GM18498 (cell line): ENCODE measurements at regions not wholly inside any gene's neighbourhood (a gene's known extent, or its start where the extent isn't known, plus 50 kb on each side); places are given as distances from the start of the nearest gene placed in this dataset.

Experiments used
- ATAC-seq: cut with Tn5 transposase; IDR thresholded peaks from one replicate; pipeline ENCODE4 v1.9.1; 2021; ENCODE audit warnings: mild to moderate bottlenecking, moderate library complexity; ENCODE audit not compliant: unreplicated experiment

GRCh38 chr5:104764197-104764596, 1201.6 kb upstream of the NUDT12 start:
- ATAC-seq, result no peak

GRCh38 chr5:104763216-104763615, 1200.6 kb upstream of the NUDT12 start:
- ATAC-seq, result no peak

- ATAC-seq, result no peak
Measured at GRCh38 chr5:104757915-104758314, 1195.3 kb upstream of the NUDT12 start.

- ATAC-seq, result no peak
Measured at GRCh38 chr5:104755806-104756205, 1193.2 kb upstream of the NUDT12 start.

GRCh38 chr5:104754311-104754995, 1191.9 kb upstream of the NUDT12 start:
- ATAC-seq, result no peak

GRCh38 chr5:104751969-104752368, 1189.4 kb upstream of the NUDT12 start:
- no peak for ATAC-seq

- no peak for ATAC-seq
Measured at GRCh38 chr5:104739905-104740304, 1177.3 kb upstream of the NUDT12 start.

GRCh38 chr5:104739503-104739902, 1176.9 kb upstream of the NUDT12 start:
- no peak for ATAC-seq

GRCh38 chr5:104736073-104736472, 1173.5 kb upstream of the NUDT12 start:
- no peak for ATAC-seq

- no peak for ATAC-seq
Measured at GRCh38 chr5:104734046-104734445, 1171.5 kb upstream of the NUDT12 start.

GRCh38 chr5:104733063-104733669, 1170.6 kb upstream of the NUDT12 start:
- no peak for ATAC-seq

GRCh38 chr5:104731331-104731730, 1168.7 kb upstream of the NUDT12 start:
- ATAC-seq, result no peak

- ATAC-seq, result no peak
Measured at GRCh38 chr5:104708027-104708426, 1145.4 kb upstream of the NUDT12 start.

GRCh38 chr5:104706600-104706999, 1144.0 kb upstream of the NUDT12 start:
- no peak for ATAC-seq

- no peak for ATAC-seq
Measured at GRCh38 chr5:104702212-104702611, 1139.6 kb upstream of the NUDT12 start.

GRCh38 chr5:104699438-104699837, 1136.8 kb upstream of the NUDT12 start:
- no peak for ATAC-seq

- ATAC-seq, result no peak
Measured at GRCh38 chr5:104661256-104661655, 1098.7 kb upstream of the NUDT12 start.

GRCh38 chr5:104659497-104659896, 1096.9 kb upstream of the NUDT12 start:
- ATAC-seq, result no peak

- no peak for ATAC-seq
Measured at GRCh38 chr5:104652271-104652861, 1089.8 kb upstream of the NUDT12 start.

GRCh38 chr5:104650313-104651055, 1087.9 kb upstream of the NUDT12 start:
- no peak for ATAC-seq

GRCh38 chr5:104646416-104646815, 1083.8 kb upstream of the NUDT12 start:
- no peak for ATAC-seq

GRCh38 chr5:104643320-104643719, 1080.7 kb upstream of the NUDT12 start:
- ATAC-seq, result no peak
